Stomach (tissue), 4 donors: ENCODE measurements at regions not wholly inside any gene's neighbourhood (a gene's known extent, or its start where the extent isn't known, plus 50 kb on each side); places are given as distances from the start of the nearest gene placed in this dataset.

Experiments used
- CTCF ChIP-seq, 7 experiments: fragments of 450-650 bp in 4 of 7; fragments of 200-600 bp in 3 of 7; sonication (generic) in 3 of 7; IDR thresholded peaks; one replicate each; pipeline ENCODE4 v1.5.1; 2016 to 2019; ENCODE audit warnings: antibody characterized with exemption in 7 of 7, control low read depth in 2 of 7, mild to moderate bottlenecking in 1 of 7
- EP300 ChIP-seq: sonication (generic); formaldehyde crosslinking; IDR thresholded peaks from one replicate; pipeline ENCODE4 v1.6.1; 2017; ENCODE audit warnings: antibody characterized with exemption
- POLR2A ChIP-seq, 4 donors: fragments of 450-650 bp; IDR thresholded peaks; one replicate each; pipeline ENCODE4 v1.6.1; 2016; ENCODE audit warnings: antibody characterized with exemption in 4 of 4, control low read depth in 2 of 4, mild to moderate bottlenecking in 1 of 4, moderate library complexity in 1 of 4
- POLR2AphosphoS5 ChIP-seq, 3 donors: sonication (generic); formaldehyde crosslinking; IDR thresholded peaks; one replicate each; pipeline ENCODE4 v1.6.1; 2016; ENCODE audit warnings: antibody characterized with exemption in 3 of 3

- no peak for TF ChIP-seq CTCF (IDR thresholded peaks at IDR 0.05)
- no peak for TF ChIP-seq EP300
- TF ChIP-seq POLR2A (IDR thresholded peaks at IDR 0.05): no peak
- TF ChIP-seq POLR2AphosphoS5 (IDR thresholded peaks at IDR 0.05): no peak
Measured at GRCh38 chr6:140285998-140286690, 911.7 kb upstream of the CITED2 start.
